ENCODE measurements at regions not wholly inside any gene's neighbourhood (a gene's known extent, or its start where the extent isn't known, plus 50 kb on each side); places are given as distances from the start of the nearest gene placed in this dataset.
"Not testable (repeated sequence)": the region's sequence is repeated elsewhere in the genome, so short reads cannot be mapped to it uniquely, and the experiment has no call there.

DNA sequence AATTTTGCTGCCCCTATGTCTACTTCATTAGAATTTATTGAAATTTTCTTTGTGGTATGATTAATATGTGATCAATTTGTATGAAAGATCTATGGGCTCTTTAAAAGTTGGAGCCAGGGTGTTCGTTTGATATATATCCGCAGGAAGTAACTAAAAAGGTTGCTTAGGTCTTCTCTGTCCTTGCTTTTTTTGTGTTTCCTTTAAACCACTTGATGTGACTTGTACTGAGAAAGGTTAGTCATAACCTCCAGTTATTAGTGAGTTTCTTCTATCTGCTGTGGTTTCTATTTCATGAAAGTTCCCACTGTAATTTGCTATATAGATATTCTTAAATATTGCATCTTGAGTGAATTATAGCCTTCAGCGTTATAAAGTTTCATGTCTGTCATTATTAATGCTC, 585.3 kb upstream of the ARID1B start:
- no peak overlapping the region for H3K4me3 ChIP-seq (ENCODE audit: low read depth, low read length)
- TF ChIP-seq, protein P1, sequence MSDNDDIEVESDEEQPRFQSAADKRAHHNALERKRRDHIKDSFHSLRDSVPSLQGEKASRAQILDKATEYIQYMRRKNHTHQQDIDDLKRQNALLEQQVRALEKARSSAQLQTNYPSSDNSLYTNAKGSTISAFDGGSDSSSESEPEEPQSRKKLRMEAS (IDR thresholded peaks at IDR 0.05; ENCODE audit: low read depth, low read length), result no peak
- TF ChIP-seq POLR2A (IDR thresholded peaks at IDR 0.05; ENCODE audit: extremely low read depth, insufficient read length) (no peak), MYC (IDR thresholded peaks at IDR 0.05; ENCODE audit: low read depth, low read length) (no peak)
- no peak for DNase-seq (ENCODE audit: low read depth)

- H3K4me3 ChIP-seq (ENCODE audit: low read depth, low read length), result not testable (repeated sequence)
Observed at GRCh38 chr6:156191390-156191789, 585.8 kb upstream of the ARID1B start.

DNA sequence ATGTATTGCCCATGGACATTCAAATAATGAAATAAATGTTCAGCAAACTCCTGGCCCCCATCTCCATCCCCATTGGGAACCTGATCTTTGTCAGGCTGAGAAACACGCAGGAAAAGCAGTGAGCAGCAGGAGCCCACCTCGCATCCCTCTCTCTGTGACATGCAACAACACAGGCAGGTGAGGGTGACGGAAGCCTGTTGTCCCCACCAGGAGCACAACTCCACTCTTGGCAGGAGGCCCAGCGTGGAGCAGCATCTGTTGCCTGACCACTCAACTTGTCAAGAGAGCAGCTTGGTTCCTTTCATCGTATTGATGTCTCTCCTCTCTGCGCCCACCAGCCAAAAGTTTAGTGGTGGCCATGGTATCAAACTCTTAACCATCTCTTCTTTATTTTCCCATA, 586.9 kb upstream of the ARID1B start:
- H3K4me3 ChIP-seq (ENCODE audit: low read depth, low read length), result no peak overlapping the region
- DNase-seq (ENCODE audit: low read depth), result no peak
- TF ChIP-seq POLR2A (IDR thresholded peaks at IDR 0.05; ENCODE audit: extremely low read depth, insufficient read length) (no peak), MYC (IDR thresholded peaks at IDR 0.05; ENCODE audit: low read depth, low read length) (no peak), CTCF (IDR thresholded peaks at IDR 0.05; ENCODE audit: low read depth, low read length) (no peak)
- TF ChIP-seq, protein P1 (IDR thresholded peaks at IDR 0.05; ENCODE audit: low read depth, low read length), result no peak

More at GRCh38 chr6:156191390-156191789, 585.8 kb upstream of the ARID1B start:
- DNase-seq (ENCODE audit: low read depth), result not testable (repeated sequence)

DNA sequence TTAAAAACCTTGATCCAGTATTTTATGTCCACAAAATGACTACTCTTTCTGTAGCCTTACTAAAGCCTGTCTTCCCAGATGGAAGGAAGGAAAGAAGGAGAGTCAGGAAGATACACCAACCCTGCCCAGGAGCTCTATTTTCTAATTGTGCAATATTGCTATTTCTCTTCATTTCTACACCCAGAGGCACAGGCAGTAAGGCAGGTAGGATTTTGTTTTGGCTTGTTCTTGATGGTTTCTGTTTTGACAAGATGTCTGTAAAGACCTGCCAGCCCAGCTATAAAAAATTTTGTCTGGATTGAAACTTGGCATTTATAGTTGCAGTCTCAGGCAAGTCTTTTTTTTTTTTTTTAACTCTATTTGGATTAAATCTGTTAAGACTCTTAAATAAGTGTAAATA, 587.5 kb upstream of the ARID1B start:
- TF ChIP-seq, protein P1 (IDR thresholded peaks at IDR 0.05; ENCODE audit: low read depth, low read length), result no peak
- TF ChIP-seq CTCF (IDR thresholded peaks at IDR 0.05; ENCODE audit: low read depth, low read length), result no peak
- no peak for TF ChIP-seq MYC (IDR thresholded peaks at IDR 0.05; ENCODE audit: low read depth, low read length)
- TF ChIP-seq POLR2A (IDR thresholded peaks at IDR 0.05; ENCODE audit: extremely low read depth, insufficient read length), result no peak
- H3K4me3 ChIP-seq (ENCODE audit: low read depth, low read length), result no peak overlapping the region
- DNase-seq (ENCODE audit: low read depth), result no peak

GRCh38 chr6:156189195-156189594, 588.0 kb upstream of the ARID1B start:
- TF ChIP-seq, protein P1 (IDR thresholded peaks at IDR 0.05; ENCODE audit: low read depth, low read length), result no peak
- TF ChIP-seq CTCF (IDR thresholded peaks at IDR 0.05; ENCODE audit: low read depth, low read length) (no peak), POLR2A (IDR thresholded peaks at IDR 0.05; ENCODE audit: extremely low read depth, insufficient read length) (no peak), MYC (IDR thresholded peaks at IDR 0.05; ENCODE audit: low read depth, low read length) (no peak)
- no peak for DNase-seq (ENCODE audit: low read depth)
- H3K4me3 ChIP-seq (ENCODE audit: low read depth, low read length), result no peak overlapping the region

GRCh38 chr6:156185113-156185512, 592.1 kb upstream of the ARID1B start:
- no peak for TF ChIP-seq MYC (IDR thresholded peaks at IDR 0.05; ENCODE audit: low read depth, low read length)
- H3K4me3 ChIP-seq (ENCODE audit: low read depth, low read length), result no peak overlapping the region

DNA sequence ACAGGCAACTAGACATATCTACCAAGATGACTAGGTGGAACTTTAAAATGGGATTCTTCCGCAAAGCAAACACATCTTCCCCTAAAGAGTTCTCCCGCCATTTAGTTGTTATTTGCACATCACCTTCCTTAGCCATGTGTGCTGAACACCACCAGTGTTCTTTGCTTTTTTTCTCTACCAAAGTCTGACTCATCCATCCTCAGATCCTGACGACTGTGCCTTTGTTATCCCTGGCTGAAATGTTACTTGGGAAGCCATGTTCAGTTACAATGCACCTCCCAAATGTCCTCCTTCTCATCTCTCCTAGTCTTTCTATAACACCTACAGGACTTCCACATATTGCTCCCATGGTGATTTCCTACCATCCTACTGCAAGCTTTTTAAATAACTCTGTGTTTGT, 593.5 kb upstream of the ARID1B start:
- no peak overlapping the region for H3K4me3 ChIP-seq (ENCODE audit: low read depth, low read length)
- no peak for DNase-seq (ENCODE audit: low read depth)
- TF ChIP-seq MYC (IDR thresholded peaks at IDR 0.05; ENCODE audit: low read depth, low read length) (no peak), POLR2A (IDR thresholded peaks at IDR 0.05; ENCODE audit: extremely low read depth, insufficient read length) (no peak), CTCF (IDR thresholded peaks at IDR 0.05; ENCODE audit: low read depth, low read length) (no peak)
- TF ChIP-seq, protein P1 (IDR thresholded peaks at IDR 0.05; ENCODE audit: low read depth, low read length), result no peak

More at GRCh38 chr6:156185113-156185512, 592.1 kb upstream of the ARID1B start:
- no peak for DNase-seq (ENCODE audit: low read depth)
